ENCODE measurements at regions not wholly inside any gene's neighbourhood (a gene's known extent, or its start where the extent isn't known, plus 50 kb on each side); places are given as distances from the start of the nearest gene placed in this dataset.
"Not testable (repeated sequence)": the region's sequence is repeated elsewhere in the genome, so short reads cannot be mapped to it uniquely, and the experiment has no call there.

DNA sequence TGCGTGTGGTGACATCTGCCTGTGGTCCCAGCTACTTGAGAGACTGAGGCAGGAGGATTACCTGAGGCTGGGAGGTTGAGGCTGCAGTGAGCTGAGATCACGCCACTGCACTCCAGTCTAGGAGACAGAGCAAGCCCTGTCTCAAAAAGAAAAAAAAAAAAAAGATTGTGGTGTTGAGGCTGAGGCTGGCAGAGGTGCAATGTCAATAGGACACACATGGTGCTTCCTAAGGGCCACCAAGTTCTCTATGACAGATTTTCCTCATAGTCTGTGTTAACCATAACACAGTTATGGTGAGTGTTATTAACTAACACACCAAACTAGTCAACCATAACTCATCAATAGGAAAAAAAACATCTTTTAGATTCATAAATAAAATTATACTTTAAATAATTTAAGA lies 494.4 kb downstream of the TMX3 start:
- no peak for DNase-seq

GRCh38 chr18:68219872-68220271 lies 495.0 kb downstream of the TMX3 start:
- DNase-seq = no peak

GRCh38 chr18:68219274-68219673 lies 495.6 kb downstream of the TMX3 start:
- DNase-seq = no peak

- no peak for DNase-seq
Observed at GRCh38 chr18:68215931-68216330, 499.0 kb downstream of the TMX3 start.

DNA sequence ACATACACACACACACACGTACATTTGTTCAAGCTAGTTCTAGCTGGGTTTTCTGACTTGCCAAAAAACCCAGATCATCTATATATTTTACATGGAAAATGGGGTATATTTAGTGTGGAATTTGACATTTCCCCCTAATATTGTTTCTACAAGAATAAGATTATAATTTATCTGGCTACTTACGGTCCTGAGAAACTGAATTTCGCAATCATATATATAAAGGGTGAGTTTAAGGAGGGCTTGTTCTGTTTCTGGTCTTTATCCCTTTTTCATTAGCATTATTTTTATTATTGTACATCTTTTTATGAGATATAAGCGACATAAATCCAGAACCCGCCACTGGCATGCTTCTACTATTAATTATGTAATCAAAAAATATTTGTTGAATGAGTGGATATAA lies 528.9 kb downstream of the TMX3 start:
- DNase-seq = no peak

DNA sequence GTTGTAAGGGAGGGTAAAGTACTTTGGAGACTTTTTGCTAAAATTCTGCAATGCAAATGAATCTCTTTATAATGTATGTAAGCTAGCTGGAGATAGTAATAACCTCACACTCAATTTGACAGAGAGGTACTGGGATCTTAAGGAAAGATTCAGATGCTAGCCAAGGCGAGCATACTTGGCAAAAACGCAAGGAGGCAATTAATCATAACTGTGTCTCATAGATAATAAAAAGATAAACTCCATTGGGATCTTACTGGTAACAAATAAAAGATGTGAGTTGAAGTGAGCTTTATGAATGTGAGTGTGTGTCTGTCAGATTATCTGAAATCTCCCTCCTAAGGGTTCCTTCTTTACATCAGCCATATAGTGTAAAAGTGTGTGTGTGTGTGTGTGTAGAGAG lies 533.0 kb downstream of the TMX3 start:
- DNase-seq = no peak

- no peak for DNase-seq
Observed at GRCh38 chr18:68179811-68180210, 535.1 kb downstream of the TMX3 start.

DNA sequence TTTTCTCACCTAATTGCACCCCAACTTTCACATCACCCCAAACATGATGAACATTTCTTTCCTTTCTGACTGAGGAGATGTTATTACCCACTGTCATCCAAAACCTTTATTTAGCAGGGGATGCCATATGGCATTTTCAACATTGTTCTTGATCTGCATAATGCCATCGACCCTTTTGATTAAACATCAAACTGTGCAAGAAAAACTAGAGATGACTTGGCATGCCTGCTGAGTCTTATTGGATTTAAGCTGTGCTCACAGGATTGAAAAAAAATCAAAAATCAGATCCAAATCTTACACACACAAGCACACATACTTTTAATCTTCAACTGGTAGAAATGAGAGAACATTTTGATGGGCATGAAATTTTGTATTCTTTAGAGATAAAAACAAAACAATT lies 536.0 kb downstream of the TMX3 start:
- no peak for DNase-seq

DNA sequence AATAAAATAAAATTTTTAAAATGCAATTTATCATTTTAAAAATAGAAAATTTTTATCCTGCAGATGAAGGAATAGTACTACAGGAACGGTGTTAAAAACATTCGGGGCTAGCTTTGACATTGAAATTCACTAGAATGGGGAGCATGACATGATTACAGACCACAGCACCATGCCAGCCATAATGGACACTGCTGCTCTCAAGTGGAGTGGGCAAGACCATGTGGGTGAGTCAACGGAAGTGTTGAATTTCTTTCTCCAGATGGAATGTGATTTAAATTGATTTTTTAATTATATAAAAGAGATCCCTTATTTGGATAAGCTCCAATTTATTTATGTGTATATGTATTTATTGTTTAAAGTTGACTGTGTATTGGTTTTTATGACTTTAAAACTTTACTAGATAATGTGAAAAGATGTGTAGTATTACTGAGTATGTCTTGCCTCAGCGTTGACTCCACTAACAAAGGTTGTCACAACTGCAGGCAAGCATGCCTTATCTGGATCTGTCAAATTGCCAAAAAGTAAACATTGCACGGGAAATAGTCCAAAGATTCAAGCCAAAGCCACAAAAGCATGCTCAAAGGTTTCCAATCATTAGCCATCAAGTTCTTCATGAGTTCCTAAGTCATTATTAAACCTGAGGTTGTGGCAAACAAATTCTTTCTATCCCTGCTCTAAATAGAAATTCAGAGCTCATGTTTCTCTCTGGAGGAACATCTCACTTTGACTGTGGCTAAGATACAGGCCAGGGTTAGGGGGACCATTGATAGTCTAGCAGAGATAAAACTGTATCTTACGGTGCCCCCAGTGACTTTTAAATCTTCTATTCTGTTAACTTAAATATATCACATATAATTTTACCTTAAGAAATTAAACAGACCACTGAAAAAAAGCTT lies 536.9 kb downstream of the TMX3 start:
- DNase-seq = no peak

DNA sequence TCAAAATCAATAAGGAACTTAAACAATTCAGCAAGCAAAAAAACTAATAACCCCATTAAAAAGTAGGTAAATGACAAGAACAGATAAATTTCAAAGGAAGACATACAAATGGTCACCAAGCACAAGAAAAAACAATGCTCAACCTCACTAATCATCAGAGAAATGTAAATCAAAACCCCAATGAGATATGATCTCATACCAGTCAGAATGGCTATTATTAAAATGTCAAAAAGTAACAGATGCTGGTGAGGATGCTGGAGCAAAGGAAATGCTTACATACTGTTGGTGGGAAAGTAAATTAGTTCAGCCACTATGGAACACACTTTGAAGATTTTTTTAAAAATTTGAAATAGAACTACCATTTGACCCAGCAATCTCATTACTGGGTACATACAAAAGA lies 538.0 kb downstream of the TMX3 start:
- no peak for DNase-seq

- no peak for DNase-seq
Observed at GRCh38 chr18:68172842-68173549, 541.9 kb downstream of the TMX3 start.

- DNase-seq = no peak
Observed at GRCh38 chr18:68164909-68165308, 550.0 kb downstream of the TMX3 start.

- DNase-seq = not testable (repeated sequence)
Observed at GRCh38 chr18:68153821-68154220, 561.1 kb downstream of the TMX3 start.

DNA sequence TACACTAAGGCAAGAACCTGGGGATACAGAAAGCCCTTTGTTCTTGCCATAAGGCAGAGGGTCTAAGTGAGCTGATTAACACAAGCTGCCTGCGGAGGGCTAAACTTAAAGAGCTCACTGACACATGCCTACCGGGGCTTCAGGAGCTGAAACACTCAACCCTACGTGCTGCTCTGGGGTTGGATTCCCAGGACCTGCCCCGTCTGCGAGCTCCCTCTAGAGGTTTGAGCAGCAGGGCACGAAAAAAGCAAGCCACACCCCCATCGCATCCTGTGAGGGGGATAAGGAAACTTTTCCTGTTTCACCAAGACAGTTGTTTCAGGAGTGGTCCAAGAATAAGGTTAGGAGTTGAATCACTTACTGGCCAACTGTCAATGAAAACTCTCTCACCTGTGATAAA lies 562.1 kb downstream of the TMX3 start:
- DNase-seq = no peak

DNA sequence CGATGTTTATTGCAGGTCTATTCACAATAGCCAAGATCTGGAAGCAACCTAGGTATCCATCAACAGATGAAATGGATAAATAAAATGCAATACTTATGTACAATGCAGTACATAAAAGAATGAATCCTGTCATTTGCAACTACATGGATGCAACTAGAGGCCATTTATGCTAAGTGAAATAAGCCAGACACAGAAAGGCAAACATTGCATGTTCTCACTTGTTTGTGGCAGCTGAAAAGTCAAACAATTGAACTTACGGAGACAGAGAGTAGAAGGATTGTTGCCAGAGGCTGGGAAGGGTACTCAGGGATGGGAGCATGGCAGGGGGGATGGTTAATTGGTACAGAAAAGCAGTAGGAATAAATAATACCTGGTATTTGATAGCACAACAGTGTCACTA lies 563.9 kb downstream of the TMX3 start:
- DNase-seq = no peak

DNA sequence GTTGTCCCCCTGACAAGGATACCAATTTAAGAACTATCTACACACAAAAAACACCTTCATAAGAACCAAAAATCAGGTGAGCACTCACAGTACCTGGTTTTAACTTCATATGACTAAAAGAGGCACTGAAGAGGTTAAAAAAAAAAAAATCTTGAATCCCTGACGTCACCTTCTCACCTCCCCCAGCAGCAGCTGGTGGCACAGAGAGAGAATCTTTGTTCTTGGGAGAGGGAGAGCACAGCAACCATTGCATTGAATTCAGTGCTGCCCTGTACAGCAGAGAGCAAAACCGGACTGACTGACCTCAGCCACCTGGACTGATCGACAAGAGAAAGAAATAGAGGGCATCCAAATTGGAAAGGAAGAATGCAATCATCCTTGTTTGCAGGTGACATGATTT lies 566.0 kb downstream of the TMX3 start:
- no peak for DNase-seq

- no peak for DNase-seq
Observed at GRCh38 chr18:68147728-68148127, 567.2 kb downstream of the TMX3 start.

DNA sequence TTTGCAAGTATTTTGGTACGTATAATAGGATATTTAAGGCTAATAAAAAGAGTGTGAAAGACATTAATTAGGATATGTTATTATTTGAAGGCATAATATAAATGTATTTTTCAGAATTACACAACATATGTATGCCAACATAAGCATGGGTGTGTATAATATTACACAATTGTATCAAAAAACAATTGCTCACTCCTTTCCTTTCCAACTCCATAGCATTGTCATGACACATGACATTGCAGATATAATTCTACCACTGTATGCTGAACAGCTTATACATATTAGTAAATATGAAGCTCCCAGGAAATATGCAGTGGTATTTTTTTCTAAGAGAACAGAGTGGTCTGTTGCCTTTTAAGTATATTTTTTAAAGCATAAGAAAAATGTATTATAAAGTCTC lies 593.1 kb downstream of the TMX3 start:
- DNase-seq = no peak

DNA sequence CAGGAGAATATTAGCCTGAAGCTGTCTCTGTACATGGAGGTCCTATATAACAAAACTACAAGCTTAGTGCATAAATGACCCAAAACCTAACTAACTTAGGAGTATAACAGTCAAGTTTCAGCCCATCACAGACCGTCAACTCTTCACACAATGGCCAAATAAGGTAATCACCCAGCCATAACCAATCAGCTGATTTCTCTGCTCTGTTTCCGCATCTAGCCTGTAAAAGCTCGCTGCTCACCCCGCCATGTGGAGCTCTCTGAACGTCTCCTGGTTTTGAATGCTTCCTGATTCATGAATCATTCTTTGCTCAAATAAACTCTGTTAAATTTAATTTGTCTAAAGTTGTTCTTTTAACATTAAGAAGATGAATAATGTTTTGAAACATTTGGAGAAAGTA lies 593.6 kb downstream of the TMX3 start:
- DNase-seq = no peak

DNA sequence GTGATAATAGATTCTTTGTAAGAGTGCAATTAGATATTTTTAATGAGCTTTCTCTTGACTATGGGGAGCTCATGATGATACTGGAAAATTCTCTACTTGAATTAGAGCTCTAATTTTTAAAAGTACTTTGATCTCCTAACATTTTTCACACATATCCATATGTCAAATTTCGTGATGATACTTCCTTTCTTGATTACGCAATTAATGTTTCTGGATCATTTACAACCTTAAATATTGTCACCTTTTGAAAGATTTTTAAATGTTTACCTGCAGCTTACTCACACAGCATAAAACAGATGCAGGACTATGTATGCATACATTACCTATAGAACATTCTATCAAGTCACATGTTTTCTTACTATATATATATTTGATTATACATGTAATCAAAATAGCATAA lies 598.5 kb upstream of the DSEL start:
- no peak for DNase-seq

DNA sequence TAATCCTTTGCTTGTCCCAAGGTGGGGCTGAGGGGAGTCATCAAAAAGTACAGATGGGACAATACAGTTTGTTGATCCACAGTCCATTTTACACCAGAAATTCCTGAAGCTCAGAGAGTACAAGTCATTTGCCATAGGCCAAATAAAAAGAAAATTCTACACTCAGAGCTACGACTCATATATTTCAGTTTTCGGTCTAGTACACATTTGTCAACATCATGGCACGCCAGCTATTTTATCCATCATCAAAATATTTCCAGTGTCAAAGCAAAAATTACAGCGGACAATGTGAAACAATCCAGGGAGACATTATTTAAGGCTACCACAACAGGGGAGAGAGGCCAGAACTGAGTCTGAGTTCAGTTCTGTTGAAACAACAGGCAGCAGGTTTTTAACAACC lies 587.5 kb upstream of the DSEL start:
- DNase-seq = no peak

- DNase-seq = no peak
Observed at GRCh38 chr18:68103561-68103960, 587.0 kb upstream of the DSEL start.

DNA sequence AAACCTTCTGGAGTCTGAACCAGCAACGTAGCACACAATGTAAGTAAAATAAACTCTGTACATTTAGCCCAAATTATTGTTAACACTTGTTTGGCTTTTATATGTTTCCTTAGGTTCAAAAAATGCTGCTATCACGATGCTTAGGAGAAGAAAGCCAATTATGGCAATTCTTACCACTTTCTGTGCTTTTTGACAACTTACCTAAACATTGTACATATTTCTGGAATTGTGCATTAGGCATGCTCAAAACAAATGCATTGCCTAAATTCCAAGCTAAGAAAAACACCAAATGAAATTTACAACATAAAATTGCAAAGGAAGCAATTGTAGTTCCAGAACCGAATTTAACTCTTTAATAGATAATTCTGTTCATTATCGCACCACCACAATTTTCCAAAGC lies 585.6 kb upstream of the DSEL start:
- DNase-seq = no peak

DNA sequence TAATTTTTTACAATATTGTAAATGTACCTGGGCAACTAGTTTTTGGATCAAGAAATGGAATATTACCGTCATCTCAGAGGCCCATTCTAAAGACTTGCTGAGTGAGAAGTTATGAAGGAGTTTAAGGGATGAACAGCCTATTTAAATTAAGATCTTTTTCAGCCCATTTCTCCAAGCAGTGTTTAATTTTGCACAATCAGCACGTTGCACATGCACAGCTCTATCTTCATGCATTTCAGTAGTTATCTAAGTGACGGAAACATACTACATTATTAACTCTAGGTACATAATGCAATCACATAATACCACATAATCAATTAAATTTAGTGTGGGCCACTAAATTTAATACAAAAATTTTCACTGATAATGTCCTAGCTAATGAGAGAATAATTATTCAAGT lies 582.1 kb upstream of the DSEL start:
- no peak for DNase-seq

DNA sequence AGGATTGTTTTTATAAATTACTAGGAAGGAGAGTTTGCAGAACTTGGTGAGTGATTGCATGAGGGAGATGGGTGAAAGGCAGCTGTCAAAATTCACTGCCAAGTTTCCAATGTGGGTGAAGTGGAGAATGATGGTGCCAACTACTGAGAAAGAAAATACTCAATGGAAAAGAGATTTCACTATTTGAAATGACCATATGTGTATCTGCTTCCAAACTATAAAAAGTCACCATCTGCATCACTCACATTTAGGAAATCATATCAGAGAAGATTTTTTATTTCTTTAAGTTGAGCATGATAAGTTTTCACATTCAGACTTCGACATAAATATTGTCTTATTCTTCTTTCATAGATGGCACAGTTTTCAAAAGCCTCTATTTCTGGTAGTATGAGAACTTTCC lies 570.0 kb upstream of the DSEL start:
- DNase-seq = no peak
